ENCODE measurements at regions not wholly inside any gene's neighbourhood (a gene's known extent, or its start where the extent isn't known, plus 50 kb on each side); places are given as distances from the start of the nearest gene placed in this dataset.

DNA sequence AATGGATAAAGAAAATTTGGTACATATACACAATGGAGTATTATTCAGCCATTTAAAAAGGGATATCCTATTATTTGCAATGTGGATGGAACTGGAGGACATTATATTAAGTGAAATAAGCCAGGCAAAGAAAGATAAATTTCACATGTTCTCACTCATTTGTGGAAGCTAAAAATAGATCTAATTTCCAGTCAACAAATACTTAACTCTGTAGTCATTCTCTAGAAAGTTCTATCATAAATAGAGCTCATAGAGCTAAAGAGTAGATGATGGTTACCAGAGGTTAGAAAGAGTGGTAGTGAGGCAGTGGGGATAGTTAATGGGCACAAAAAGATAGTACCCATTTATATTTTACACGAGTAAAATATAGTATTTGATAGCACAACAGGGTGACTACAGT is 104.2 kb upstream of the SLC13A1 start:
- TF ChIP-seq, protein P1, sequence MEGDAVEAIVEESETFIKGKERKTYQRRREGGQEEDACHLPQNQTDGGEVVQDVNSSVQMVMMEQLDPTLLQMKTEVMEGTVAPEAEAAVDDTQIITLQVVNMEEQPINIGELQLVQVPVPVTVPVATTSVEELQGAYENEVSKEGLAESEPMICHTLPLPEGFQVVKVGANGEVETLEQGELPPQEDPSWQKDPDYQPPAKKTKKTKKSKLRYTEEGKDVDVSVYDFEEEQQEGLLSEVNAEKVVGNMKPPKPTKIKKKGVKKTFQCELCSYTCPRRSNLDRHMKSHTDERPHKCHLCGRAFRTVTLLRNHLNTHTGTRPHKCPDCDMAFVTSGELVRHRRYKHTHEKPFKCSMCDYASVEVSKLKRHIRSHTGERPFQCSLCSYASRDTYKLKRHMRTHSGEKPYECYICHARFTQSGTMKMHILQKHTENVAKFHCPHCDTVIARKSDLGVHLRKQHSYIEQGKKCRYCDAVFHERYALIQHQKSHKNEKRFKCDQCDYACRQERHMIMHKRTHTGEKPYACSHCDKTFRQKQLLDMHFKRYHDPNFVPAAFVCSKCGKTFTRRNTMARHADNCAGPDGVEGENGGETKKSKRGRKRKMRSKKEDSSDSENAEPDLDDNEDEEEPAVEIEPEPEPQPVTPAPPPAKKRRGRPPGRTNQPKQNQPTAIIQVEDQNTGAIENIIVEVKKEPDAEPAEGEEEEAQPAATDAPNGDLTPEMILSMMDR (conservative IDR thresholded peaks at IDR 0.05; ENCODE audit: low read depth, low read length), result no peak
- TF ChIP-seq SMC3 (IDR thresholded peaks at IDR 0.05; ENCODE audit: low read depth, low read length), result no peak
- no peak for TF ChIP-seq MXI1 (IDR thresholded peaks at IDR 0.05; ENCODE audit: borderline replicate concordance, low read depth, low read length)
- no peak for TF ChIP-seq POLR2A (IDR thresholded peaks at IDR 0.05; ENCODE audit: low read depth, low read length)
- no peak for TF ChIP-seq RFX5 (IDR thresholded peaks at IDR 0.05; ENCODE audit: low read depth, low read length)
- no peak for TF ChIP-seq CEBPB (IDR thresholded peaks at IDR 0.05; ENCODE audit: low read depth, low read length)
- TF ChIP-seq MAFK (IDR thresholded peaks at IDR 0.05; ENCODE audit: low read depth, low read length), result no peak
- TF ChIP-seq NFE2L2 (IDR thresholded peaks at IDR 0.05; ENCODE audit: low read depth, low read length), result no peak
- TF ChIP-seq BHLHE40 (IDR thresholded peaks at IDR 0.05; ENCODE audit: low read depth, low read length), result no peak
- TF ChIP-seq, protein P2, sequence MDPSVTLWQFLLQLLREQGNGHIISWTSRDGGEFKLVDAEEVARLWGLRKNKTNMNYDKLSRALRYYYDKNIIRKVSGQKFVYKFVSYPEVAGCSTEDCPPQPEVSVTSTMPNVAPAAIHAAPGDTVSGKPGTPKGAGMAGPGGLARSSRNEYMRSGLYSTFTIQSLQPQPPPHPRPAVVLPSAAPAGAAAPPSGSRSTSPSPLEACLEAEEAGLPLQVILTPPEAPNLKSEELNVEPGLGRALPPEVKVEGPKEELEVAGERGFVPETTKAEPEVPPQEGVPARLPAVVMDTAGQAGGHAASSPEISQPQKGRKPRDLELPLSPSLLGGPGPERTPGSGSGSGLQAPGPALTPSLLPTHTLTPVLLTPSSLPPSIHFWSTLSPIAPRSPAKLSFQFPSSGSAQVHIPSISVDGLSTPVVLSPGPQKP (IDR thresholded peaks at IDR 0.05; ENCODE audit: borderline replicate concordance, low read depth, low read length), result no peak
- no peak for TF ChIP-seq CHD1 (IDR thresholded peaks at IDR 0.05; ENCODE audit: low read depth, low read length)
- TF ChIP-seq, protein P3, sequence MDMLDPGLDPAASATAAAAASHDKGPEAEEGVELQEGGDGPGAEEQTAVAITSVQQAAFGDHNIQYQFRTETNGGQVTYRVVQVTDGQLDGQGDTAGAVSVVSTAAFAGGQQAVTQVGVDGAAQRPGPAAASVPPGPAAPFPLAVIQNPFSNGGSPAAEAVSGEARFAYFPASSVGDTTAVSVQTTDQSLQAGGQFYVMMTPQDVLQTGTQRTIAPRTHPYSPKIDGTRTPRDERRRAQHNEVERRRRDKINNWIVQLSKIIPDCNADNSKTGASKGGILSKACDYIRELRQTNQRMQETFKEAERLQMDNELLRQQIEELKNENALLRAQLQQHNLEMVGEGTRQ (IDR thresholded peaks at IDR 0.05; ENCODE audit: low read depth, low read length), result no peak
